Neural cell (in vitro differentiated cells): ENCODE measurements at regions not wholly inside any gene's neighbourhood (a gene's known extent, or its start where the extent isn't known, plus 50 kb on each side); places are given as distances from the start of the nearest gene placed in this dataset.

Experiments
- H2AFZ ChIP-seq: fragments of 200-600, 300-800 bp; sonication (generic), shearing (Covaris generic); 2 replicates; pipeline ENCODE4 v1.6.0; 2014; ENCODE audit warnings: low read depth, mild to moderate bottlenecking, antibody characterized with exemption, low read length, moderate library complexity
- H3F3A ChIP-seq: fragments of 200-600 bp; shearing (Covaris generic); 2 replicates; pipeline ENCODE4 v1.6.1; 2016; ENCODE audit warnings: mild to moderate bottlenecking, moderate library complexity, mixed read lengths, antibody characterized with exemption, low read length; ENCODE audit not compliant: insufficient read depth, poor library complexity, severe bottlenecking
- H3K27ac ChIP-seq: fragments of 200-600, 300-800 bp; sonication (generic), shearing (Covaris generic); 2 replicates; pipeline ENCODE4 v1.5.1; 2014; ENCODE audit warnings: mild to moderate bottlenecking, low read length, moderate library complexity
- H3K27me3 ChIP-seq: fragments of 300-800, 200-600 bp; sonication (generic), shearing (Covaris generic); 2 replicates; pipeline ENCODE4 v1.6.0; 2014; ENCODE audit warnings: mild to moderate bottlenecking, low read depth, low read length, moderate library complexity; ENCODE audit not compliant: insufficient read depth
- H3K36me3 ChIP-seq: fragments of 300-800, 200-600 bp; sonication (generic), shearing (Covaris generic); 2 replicates; pipeline ENCODE4 v1.5.1; 2014; ENCODE audit warnings: mild to moderate bottlenecking, antibody characterized with exemption, low read length, moderate library complexity; ENCODE audit not compliant: insufficient read depth
- H3K4me2 ChIP-seq: fragments of 300-800, 200-600 bp; sonication (generic), shearing (Covaris generic); 2 replicates; pipeline ENCODE4 v1.6.0; 2014; ENCODE audit warnings: mild to moderate bottlenecking, low read length
- H3K4me3 ChIP-seq: fragments of 300-800, 200-600 bp; sonication (generic), shearing (Covaris generic); 2 replicates; pipeline ENCODE4 v1.5.1; 2014; ENCODE audit warnings: mild to moderate bottlenecking, low read length, moderate library complexity
- H3K79me2 ChIP-seq: fragments of 200-600 bp; shearing (Covaris generic); replicated peaks from 2 replicates; pipeline ENCODE4 v1.6.0; 2014; ENCODE audit warnings: mild to moderate bottlenecking, low read length, moderate library complexity; ENCODE audit not compliant: insufficient read depth
- H3K9ac ChIP-seq: fragments of 300-800, 200-600 bp; sonication (generic), shearing (Covaris generic); 2 replicates; pipeline ENCODE4 v1.6.1; 2016; ENCODE audit warnings: mild to moderate bottlenecking, low read length, mixed read lengths
- H3K9me2 ChIP-seq: fragments of 200-600 bp; shearing (Covaris generic); 2 replicates; pipeline ENCODE4 v1.6.1; 2016; ENCODE audit warnings: mild to moderate bottlenecking, low read length, mixed read lengths; ENCODE audit not compliant: insufficient read depth
- H3K9me3 ChIP-seq: fragments of 200-600, 300-800 bp; sonication (generic), shearing (Covaris generic); 2 replicates; pipeline ENCODE4 v1.6.1; 2016; ENCODE audit warnings: mild to moderate bottlenecking, mixed run types, low read length, moderate library complexity, mixed read lengths
- H4K20me1 ChIP-seq: fragments of 200-600 bp; shearing (Covaris generic); 2 replicates; pipeline ENCODE4 v1.6.1; 2016; ENCODE audit warnings: mild to moderate bottlenecking, mixed run types; ENCODE audit not compliant: insufficient read depth
- EP300 ChIP-seq: fragments of 450-650 bp; conservative IDR thresholded peaks from 2 replicates; pipeline ENCODE4 v1.6.1; 2014; ENCODE audit warnings: antibody characterized with exemption, mild to moderate bottlenecking, moderate library complexity; ENCODE audit not compliant: poor library complexity, severe bottlenecking
- EZH2 ChIP-seq: fragments of 200-600, 300-800 bp; shearing (Covaris generic), sonication (generic); IDR thresholded peaks from 2 replicates; pipeline ENCODE4 v1.6.1; 2014; ENCODE audit warnings: antibody characterized with exemption, low read length, borderline replicate concordance, mild to moderate bottlenecking; ENCODE audit not compliant: insufficient read depth, poor library complexity, severe bottlenecking
- MXI1 ChIP-seq: fragments of 450-650 bp; conservative IDR thresholded peaks from 2 replicates; pipeline ENCODE4 v1.6.1; 2014; ENCODE audit warnings: antibody characterized with exemption, mild to moderate bottlenecking; ENCODE audit not compliant: poor library complexity, severe bottlenecking
- POLR2AphosphoS5 ChIP-seq: IDR thresholded peaks from 2 replicates; pipeline ENCODE4 v1.6.1; 2012
- RAD21 ChIP-seq: fragments of 450-650 bp; conservative IDR thresholded peaks from 2 replicates; pipeline ENCODE4 v1.6.1; 2014; ENCODE audit warnings: antibody characterized with exemption, mild to moderate bottlenecking, moderate library complexity
- REST ChIP-seq: IDR thresholded peaks from 2 replicates; pipeline ENCODE4 v1.6.1; 2012; ENCODE audit warnings: borderline replicate concordance
- SMC3 ChIP-seq: fragments of 450-650 bp; conservative IDR thresholded peaks from 2 replicates; pipeline ENCODE4 v1.6.1; 2014; ENCODE audit warnings: antibody characterized with exemption, mild to moderate bottlenecking, moderate library complexity; ENCODE audit not compliant: poor library complexity
- TAF1 ChIP-seq: IDR thresholded peaks from 2 replicates; pipeline ENCODE4 v1.6.1; 2012; ENCODE audit warnings: low read depth
- TF ChIP-seq, protein P1 (sequence below): fragments of 450-650 bp; IDR thresholded peaks from 2 replicates; pipeline ENCODE4 v1.5.1; 2014; ENCODE audit warnings: antibody characterized with exemption, mild to moderate bottlenecking, moderate library complexity; ENCODE audit not compliant: poor library complexity, severe bottlenecking

GRCh38 chr18:1036926-1037325 is 132.3 kb downstream of the ADCYAP1 start:
- TF ChIP-seq POLR2AphosphoS5 (no peak), TAF1 (no peak), MXI1 (no peak), SMC3 (no peak), EZH2 (no peak), REST (no peak)

GRCh38 chr18:1037776-1038175 is 133.1 kb downstream of the ADCYAP1 start:
- no peak overlapping the region for H3K4me2 ChIP-seq
- no peaks in the 10 kb centered on the region for H3K27me3 ChIP-seq
- no peak overlapping the region for H2AFZ ChIP-seq
- no peak overlapping the region for H3K9ac ChIP-seq
- H3K4me3 ChIP-seq = no peak overlapping the region
- no peaks in the 10 kb centered on the region for H3K36me3 ChIP-seq
- H3K9me2 ChIP-seq = no peaks in the 10 kb centered on the region
- H3K9me3 ChIP-seq = no peaks in the 10 kb centered on the region
- H3K27ac ChIP-seq = no peak overlapping the region
- no peaks in the 10 kb centered on the region for H3K79me2 ChIP-seq
- H3F3A ChIP-seq = no peaks in the 10 kb centered on the region
- TF ChIP-seq RAD21 (no peak), POLR2AphosphoS5 (no peak), SMC3 (no peak), EZH2 (no peak), EP300 (no peak), MXI1 (no peak), TAF1 (no peak), REST (no peak)
- TF ChIP-seq, protein P1, sequence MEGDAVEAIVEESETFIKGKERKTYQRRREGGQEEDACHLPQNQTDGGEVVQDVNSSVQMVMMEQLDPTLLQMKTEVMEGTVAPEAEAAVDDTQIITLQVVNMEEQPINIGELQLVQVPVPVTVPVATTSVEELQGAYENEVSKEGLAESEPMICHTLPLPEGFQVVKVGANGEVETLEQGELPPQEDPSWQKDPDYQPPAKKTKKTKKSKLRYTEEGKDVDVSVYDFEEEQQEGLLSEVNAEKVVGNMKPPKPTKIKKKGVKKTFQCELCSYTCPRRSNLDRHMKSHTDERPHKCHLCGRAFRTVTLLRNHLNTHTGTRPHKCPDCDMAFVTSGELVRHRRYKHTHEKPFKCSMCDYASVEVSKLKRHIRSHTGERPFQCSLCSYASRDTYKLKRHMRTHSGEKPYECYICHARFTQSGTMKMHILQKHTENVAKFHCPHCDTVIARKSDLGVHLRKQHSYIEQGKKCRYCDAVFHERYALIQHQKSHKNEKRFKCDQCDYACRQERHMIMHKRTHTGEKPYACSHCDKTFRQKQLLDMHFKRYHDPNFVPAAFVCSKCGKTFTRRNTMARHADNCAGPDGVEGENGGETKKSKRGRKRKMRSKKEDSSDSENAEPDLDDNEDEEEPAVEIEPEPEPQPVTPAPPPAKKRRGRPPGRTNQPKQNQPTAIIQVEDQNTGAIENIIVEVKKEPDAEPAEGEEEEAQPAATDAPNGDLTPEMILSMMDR = no peak
- no peaks in the 10 kb centered on the region for H4K20me1 ChIP-seq

More at GRCh38 chr18:1036926-1037325, 132.3 kb downstream of the ADCYAP1 start:
- no peaks in the 10 kb centered on the region for H3K9me2 ChIP-seq
- H3K4me3 ChIP-seq = no peak overlapping the region
- H3K79me2 ChIP-seq = no peaks in the 10 kb centered on the region
- no peak overlapping the region for H3K9ac ChIP-seq
- no peaks in the 10 kb centered on the region for H3F3A ChIP-seq
- no peak overlapping the region for H3K4me2 ChIP-seq
- no peak overlapping the region for H3K27ac ChIP-seq
- no peaks in the 10 kb centered on the region for H3K36me3 ChIP-seq
- H2AFZ ChIP-seq = no peak overlapping the region
- H3K27me3 ChIP-seq = no peaks in the 10 kb centered on the region
- H3K9me3 ChIP-seq = no peaks in the 10 kb centered on the region
- H4K20me1 ChIP-seq = no peaks in the 10 kb centered on the region
